NCI-H446 treated with DMSO at 0.1 percent for 48 hours (cell line): ENCODE measurements at regions not wholly inside any gene's neighbourhood (a gene's known extent, or its start where the extent isn't known, plus 50 kb on each side); places are given as distances from the start of the nearest gene placed in this dataset.
A peak's percentile ranks its signal among the peaks of the same experiment; 100 is the strongest.
"Not testable (repeated sequence)": the region's sequence is repeated elsewhere in the genome, so short reads cannot be mapped to it uniquely, and the experiment has no call there.

ENCODE experiments used
- DNase-seq: peaks from one replicate; lab custom pipeline; 2025; lab: John Stamatoyannopoulos, UW

DNA sequence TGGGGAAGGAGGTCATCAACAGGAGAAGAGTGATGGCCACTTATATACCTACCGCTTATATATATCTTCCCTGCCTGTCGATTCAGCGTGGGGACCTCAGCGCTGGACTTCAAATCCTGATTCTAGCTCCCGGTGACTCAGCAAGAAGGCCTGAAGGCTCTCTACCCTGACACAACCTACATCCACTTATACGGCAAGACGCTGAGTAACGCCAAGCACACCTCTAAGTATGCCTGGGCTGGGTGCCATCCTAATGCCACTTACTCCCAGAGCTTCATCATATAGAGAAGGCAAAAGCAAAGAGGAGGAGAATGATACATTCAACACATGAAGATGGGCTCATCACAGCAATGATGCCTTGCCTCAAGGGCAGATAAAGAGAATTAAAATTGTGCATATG is 198.3 kb downstream of the CHIC2 start:
- no peak for DNase-seq

DNA sequence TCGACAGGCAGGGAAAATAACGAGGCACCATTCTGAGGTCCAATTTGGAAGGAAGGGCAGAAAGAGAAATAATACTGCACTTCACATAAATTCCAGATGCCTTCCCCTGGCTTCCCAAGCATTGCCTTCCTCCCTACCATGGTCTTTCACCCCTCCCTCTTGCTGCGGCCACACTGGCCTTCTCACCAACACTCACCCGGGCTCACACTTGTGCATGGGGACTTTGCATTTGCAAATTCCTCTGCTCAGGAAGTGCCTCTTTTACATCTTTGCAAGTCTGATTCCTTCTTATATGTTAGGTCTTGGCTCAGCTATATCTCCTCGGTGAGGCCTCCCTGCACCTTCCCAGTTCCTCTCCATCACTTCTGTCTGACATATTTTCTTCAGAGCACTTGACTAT is 199.4 kb downstream of the CHIC2 start:
- DNase-seq, result no peak

DNA sequence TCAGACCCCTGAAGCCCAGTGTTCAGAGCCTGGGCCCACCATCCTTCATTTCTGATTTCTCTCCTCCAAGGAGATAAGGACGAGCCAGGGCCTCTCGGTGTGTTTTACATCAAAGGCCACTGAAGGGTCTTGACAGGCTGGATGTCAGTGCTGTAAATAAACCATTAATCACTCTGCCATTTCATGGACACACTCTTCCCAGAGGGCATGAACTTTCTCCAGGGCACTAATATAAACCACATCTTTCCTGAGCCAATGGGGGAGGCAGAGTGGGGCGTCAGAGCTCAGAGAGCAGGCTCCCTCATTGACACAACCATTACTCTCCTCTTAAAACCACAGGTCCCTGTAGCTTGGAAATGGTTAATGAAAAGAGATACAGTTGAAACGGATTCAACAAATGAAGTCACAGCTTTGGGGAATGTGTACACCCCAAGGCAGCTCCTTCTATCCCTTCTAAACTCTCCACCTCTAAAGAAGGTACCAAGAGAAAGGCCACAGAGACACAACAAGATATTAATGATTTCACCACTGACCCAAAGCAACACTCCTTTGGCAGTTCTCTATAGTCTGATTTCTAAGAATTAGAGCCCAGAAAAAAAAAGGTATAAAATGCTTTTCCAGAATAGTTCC is 200.6 kb downstream of the CHIC2 start:
- no peak for DNase-seq

DNA sequence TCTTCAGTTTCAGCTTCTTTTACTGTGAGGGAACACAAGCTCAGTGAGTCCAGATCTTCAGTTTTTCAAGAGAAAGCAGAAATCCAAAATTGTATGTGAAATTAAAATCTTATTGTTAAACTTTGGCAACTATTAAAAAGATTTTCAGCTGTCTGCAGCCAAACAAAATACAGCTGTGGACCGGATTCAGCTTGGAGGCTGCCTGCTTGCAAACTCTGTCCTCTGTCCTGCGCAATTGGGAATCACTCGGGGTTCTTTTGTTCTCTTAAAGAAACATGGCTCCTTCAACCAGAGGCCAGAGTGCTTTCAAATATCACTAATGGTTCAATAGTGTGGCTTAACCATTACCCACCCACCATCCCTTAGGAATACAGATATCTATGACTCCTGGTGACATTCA is 201.2 kb downstream of the CHIC2 start:
- DNase-seq, result no peak

DNA sequence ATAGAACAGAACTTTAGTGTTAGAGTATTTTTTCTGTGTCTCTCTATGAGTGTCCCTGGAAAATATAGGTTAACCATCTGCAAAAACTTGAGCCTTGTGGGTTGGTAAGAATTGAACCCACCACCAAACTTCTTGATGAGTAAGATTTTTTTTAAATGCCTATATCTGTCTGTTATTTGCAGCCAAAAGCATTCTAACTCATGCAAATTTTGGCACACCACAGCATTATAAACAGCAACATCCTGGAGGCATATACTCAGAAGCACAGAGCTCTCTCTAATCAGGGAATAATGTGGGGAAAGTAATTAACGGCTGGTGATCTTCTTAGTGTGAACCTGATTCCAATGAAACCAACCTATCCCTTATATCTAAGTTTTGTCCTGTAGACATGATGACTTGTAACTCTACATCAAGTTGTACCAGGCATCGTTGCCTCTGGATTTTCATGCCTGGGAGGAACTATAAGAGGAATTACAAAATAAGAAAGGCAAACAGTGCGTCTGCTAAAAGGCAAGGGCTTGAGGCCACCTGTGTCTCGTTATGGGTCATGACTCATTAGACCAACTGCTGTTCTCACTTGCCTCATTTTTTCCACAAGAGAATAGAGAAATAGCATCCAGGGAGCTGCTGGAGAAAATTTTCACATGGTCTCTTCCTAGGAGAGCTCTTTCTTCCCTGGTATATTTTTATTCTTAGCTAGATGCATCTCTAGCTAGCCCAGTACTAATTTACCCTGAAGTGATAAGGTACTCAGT is 202.4 kb downstream of the CHIC2 start:
- peak; percentile 1 for DNase-seq

DNA sequence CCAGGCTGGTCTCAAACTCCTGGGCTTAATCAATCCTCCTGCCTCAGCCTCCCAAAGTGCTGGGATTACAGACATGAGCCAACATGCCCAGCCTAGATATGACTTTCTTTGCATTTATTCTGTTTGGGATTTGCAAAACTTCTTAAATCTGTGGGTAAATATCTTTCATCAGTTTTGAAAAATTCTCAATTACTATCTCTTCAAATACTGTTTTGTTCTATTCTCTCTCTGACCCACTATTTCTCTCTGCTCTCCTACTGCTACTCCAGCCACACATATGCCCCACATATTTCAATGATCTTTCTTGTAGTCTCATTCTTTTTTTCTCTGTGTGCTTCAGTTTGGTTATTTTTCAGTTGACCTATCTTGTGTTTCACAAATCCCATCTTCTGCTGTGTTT is 205.1 kb downstream of the CHIC2 start:
- DNase-seq, result no peak

DNA sequence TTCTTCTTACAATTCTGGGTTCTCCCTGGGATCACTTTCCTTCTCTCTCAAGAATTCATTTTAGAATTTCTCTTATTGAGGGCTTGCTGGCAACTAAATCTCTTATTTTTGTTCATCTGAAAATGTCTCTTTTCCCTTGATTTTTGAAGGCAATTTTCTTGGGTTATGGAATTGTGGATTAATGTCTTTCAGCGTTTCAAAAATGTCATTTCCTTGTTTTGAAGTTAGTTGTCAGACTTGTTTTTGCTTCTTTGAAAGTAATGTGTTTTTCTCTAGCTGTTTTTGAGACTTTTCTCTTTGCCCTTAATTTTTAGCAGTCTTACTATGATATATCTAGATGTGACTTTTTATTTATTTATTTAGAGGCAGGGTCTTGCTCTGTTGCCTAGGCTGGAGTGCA is 205.7 kb downstream of the CHIC2 start:
- DNase-seq, result no peak

DNA sequence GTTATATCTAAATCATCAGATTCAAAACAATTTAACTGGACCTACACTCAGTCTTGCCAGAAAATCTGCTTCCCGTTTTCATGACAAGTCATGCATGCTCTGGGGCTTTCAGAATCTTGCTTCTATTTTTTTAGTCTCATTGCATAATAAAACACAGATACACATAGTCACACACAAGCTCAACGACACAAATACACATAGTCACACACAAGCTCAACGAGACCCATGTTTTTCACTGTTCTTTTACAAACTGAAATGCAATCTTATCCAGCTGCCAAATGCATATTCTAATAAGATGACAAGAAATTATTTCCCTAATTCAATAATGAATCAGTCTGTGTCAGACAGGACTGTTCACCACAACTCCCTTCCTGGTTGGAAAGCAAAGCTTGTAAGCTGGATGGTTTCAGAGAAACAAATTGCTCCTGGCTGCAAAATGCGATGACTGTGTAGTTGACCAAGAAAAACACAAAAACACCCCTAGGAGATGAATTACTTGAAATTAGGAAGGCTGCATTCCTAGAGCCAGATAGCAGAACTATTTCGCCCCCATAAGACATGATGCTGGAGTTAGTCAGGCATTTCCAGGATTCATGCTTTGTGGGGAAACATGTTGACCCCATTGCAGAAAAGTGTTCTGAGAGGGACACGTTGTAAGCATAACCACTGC is 208.7 kb downstream of the CHIC2 start:
- no peak for DNase-seq

DNA sequence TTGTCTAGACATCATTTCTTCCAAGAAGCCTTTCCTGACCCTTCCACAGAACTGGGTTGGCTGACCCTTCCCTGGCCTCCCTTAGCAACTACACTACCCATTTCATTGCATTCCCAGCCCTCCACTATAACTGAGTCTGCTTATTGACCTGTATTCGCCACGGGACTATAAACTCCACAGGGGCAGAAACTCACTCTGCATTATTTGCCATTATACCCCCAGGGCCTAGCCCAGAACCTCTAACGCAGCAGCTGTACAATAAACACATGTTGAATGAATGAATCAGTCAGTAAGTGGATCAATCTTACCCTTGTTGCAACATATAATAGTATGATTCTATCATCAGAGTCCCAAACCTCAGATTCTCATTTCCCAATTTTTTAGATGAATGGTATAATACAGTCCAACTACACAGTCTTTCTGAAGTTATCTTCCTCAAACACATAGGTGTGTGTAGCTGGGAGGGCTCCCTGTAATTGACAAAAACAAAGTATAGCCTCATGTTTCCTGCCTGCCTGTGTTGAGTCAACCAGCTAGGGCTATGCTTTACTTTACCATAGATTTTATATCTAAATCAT is 209.3 kb downstream of the CHIC2 start:
- no peak for DNase-seq

DNA sequence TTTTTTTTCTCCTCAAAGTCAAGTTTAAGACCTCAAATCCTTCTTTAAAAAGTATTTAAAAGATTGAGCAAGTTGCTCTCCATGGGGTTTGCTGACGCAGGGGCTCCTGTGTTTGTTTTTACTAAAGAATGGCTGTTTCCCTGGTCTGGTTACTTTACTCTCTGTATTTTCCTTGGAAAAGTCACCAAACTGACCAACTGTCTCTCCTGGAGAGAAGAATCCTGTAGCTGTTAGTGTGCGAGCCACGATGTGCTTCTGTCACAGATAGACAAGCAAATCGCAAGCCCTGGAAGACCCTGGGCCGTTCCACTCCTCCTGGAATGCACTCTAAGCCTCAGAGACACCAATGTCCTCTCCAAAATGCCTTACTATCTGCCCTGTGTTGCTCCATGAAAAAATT is 212.1 kb downstream of the CHIC2 start:
- DNase-seq, result no peak

DNA sequence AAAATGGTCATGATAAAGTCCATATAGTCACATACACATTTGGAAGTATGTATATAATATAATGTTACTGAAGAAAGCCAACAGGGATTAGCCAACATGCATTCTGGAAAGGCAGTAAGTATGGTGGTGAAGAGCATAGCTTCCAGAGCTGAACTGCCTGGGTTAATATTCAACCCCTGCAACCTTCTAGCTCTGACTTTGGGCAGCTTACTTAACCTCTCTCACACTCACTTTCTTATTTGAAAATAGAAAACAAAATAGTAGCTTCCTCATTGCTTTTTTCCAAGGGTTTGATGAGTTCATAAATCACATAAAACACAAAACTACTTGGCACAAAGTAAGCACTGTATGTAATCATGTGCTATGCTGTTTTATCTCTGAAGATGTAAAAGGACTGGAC is 216.4 kb downstream of the CHIC2 start:
- DNase-seq, result no peak

DNA sequence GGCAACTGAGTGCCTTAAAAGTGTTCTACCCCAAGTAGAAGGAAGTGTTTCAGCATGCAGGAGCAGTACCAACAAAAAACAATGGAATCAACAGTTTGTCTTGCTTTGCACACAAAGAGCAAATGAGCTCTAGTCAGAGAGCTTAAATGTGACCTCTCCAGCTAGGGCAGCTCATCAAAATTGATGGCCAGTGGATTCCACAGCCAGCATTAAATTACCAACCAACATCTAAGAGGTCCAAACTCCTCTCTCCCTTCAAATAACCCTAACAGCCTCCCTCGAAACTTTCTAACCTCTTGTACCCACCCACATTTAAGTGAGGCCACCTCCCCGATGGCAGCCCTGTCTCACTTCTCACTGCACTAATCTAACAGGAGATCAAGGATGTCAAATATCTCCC is 219.9 kb downstream of the CHIC2 start:
- DNase-seq, result no peak

DNA sequence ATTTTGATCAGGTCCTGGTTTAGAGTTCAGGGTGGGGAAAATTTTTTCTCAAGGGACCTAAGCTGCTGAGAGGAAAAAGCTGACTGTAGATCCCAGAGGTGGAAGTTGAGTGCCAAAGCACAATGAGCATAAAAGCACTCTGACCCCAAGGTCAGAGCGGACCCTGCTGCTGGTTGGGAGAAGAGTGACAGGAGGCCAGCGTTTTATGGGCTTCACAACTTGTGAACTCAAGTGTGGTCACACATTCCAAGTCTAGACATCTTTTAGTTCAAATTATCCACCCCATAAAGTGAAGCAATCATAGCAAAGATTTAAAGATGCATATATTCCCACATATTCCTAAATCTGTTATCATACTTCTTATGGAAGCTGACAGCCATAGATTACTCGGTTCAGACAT is 220.3 kb downstream of the CHIC2 start:
- no peak for DNase-seq

DNA sequence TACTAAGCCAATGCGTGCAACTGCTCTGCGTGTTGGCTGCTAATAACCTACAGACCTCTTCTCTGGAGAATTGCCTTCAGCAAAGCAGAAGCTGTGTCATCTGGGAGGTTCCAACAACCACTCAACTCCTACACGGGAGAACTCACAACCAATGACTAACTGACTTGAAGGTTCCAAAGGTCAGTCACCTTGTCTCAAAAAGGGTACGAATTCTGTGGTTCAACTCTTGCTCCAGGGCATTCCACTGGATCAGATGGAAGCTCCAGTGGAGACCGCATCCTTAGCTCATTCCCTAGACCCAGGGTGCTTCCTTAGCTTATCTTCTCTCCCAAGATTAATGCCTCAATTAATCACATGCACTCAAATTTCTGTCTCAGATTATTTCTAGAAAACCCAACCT is 222.7 kb downstream of the CHIC2 start:
- no peak for DNase-seq

DNA sequence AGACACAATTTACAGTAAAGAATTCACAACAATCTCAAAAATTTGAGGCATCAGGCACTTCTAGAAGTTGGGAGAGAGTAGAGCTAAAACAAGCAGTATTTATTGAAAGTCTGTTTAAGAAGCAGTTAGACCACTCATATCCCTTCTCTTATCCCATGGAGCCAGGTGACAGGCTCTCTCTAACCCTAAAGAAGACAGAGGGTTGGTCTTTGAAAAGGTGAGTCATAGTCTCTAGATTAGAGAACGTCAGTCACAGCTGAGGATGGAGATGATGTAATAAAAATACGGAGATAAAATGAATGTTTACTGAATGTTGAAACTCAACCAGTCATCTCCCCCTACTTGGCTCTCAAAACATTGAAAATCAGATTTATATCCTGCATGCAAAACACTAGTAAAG is 223.8 kb downstream of the CHIC2 start:
- no peak for DNase-seq

DNA sequence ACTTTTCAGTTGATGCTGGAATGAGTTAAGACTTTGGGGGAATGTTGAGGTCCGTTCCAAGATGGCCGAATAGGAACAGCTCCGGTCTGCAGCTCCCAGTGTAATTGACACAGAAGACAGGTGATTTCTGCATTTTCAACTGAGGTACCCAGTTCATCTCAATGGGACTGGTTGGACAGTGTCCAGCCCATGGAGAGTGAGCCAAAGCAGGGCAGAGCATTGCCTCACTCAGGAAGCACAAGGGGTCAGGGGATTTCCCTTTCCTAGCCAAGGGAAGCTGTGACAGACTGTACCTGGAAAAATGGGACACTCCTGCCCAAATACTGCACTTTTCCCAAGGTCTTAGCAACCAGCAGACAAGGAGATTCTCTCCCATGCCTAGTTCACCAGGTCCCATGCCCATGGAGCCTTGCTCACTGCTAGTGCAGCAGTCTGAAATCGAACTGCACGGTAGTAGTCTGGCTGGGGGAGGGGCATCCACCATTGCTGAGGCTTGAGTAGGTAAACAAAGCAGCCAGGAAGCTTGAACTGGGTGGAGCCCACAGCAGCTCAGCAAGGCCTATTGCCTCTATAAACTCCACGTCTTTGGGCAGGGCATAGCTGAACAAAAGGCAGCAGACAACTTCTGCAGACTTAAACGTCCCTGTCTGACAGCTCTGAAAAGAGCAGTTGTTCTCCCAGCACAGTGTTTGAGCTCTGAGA is 231.0 kb downstream of the CHIC2 start:
- DNase-seq, result not testable (repeated sequence)

DNA sequence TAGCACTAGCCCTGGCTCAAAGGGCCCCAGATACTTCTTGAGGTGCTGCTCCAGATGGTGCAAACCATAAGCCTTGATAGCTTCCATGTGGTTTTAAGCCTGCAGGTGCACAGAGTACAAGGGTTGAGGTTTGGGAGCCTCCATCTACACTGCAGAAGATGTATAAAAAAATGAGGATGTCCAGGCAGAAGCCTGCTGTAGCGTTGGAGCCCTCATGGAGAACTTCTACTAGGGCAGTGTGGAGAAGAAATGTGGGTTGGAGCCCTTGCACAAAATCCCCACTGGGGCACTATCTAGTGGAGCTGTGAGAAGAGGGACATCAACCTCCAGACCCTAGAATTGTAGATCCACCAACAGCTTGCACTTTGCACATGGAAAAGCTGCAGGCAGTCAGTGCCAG is 231.9 kb downstream of the CHIC2 start:
- DNase-seq, result no peak

DNA sequence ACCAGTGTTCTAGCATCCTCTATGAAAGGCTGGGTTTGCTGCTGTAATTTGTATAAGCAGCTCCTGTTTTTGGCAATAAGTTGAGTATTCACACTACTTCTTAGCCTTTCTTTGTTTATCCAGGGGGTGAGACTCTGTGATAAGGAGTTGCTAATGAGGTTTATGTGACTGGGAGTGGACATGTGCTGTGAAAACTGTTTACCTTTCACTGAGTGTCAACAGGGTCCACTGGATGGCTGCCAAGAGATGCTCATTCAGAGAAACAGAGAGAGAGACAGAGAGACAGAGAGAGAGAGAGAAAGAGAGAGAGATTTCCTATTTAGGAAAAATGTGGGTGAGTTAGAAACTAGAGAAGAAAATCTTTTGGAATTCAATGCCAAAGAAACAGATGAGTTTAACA is 233.9 kb downstream of the CHIC2 start:
- DNase-seq, result no peak

DNA sequence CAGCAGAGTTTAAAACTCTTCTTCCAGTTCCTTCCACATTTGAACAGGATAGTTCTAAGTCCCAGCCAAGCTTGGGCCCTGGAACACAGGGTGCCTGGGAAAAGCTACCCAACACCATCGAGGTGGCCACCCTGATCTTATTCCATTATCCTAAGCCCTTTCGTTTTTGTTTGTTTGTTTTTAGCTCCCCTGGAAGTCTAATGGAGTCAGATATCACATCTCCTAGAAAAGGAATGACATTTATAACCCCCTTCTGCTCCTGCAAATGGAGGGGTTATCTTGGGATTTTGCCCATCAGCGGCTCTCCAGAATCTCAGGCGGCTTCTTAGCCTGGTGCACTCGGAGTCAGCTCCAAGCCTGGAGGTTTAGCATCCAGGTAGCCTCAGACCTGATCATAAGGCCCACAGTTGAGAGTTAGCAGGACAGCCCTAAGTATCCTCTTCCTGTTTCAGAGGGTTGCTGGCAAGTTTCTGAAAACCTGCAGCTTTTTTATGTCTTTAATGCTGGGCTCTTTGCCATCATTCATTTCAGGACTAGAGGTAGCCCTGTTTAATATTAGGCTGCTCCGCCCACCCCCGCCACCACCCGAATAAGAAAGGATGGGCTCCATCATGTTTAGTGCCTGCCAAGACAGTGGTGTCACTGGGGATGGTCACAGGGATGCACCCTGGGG is 230.0 kb upstream of the LNX1 start:
- DNase-seq, result no peak

DNA sequence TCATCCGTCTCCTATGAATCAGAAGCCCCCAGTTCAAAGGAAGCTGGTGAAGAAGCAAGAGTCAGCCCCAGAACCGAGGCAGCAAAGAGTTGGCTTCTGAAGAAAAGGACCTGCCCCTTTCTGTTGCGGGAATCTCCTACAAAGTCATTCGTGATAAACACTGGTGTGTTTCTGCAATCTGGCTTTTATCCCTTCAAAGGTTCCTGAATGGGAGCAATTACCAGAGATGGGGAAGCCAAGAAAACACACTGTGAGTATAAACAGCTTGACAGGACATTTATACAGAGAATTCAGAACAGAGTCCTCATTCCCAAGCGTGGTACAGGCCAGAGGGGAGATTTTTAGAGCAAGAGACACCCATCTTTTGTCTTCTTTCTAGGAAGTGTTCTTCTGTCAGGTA is 226.8 kb upstream of the LNX1 start:
- no peak for DNase-seq

DNA sequence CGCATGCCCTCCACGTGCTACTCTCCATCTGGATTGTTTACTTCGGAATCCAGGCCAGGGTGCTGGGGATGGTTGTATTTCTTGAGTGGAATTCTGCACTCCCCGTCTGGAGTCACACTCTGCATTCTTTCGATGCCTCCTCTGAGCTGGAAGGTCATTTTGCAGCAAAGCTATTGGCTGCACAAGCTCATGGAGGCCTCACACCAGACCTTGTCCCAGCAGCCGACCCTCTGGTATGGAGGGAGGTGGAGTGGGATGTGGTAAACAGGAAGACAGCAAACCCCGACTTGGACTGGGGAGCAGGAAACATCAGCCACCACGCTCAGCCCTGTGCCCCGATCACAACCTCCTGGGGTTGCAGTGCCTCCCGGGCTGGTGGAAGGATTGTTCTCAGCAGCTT is 225.3 kb upstream of the LNX1 start:
- no peak for DNase-seq

DNA sequence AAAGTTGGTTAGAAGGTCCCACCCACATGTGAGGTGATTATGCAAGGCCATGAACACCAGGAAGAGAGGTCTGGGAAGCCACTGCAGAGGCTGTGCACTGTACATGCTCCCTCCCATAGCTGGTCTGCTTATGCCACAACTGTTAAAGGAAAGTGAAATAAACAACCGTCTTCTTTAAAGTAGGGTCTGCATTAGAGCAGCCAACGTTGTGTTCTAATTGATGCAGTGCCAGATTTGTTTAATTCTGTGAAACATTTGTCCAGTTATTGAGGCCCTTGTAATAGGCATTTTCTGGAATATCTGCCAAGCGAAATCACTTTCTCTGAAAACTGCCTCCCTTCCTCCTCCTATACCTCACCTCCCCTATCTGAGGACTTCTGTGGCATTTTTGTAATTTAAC is 224.0 kb upstream of the LNX1 start:
- no peak for DNase-seq
